K562 (cell line): ENCODE measurements at regions not wholly inside any gene's neighbourhood (a gene's known extent, or its start where the extent isn't known, plus 50 kb on each side); places are given as distances from the start of the nearest gene placed in this dataset.

ENCODE experiments used
- ATAC-seq: fragments of 200-7000 bp; cut with Tn5 transposase; 3 replicates; pipeline ENCODE4 v1.9.1; 2020; ENCODE audit warnings: moderate library complexity
- BruUV-seq: library from RNA; stranded (reverse); fragments of 400-500 nt; replicated peaks from 2 replicates; lab custom pipeline; 2021; lab: Mats Ljungman, UMichigan
- CTCF ChIA-PET: fragments of 300-600 bp; formaldehyde crosslinking; extraction: SDS; loops from one replicate; lab custom pipeline; 2021; ENCODE audit warnings: low intra/inter-chr PET ratio; lab: Yijun Ruan, JAX
- POLR2A ChIA-PET: fragments of 300-600, 350-650 bp; sonication (Branson Sonifier 250); formaldehyde crosslinking; extraction: SDS; loops from one replicate; lab custom pipeline; 2021; ENCODE audit warnings: antibody characterized with exemption, inconsistent platforms; lab: Yijun Ruan, JAX
- DNase-seq, 4 experiments: peaks; one replicate each; pipeline versions ENCODE4 v3.0.0 to v3.0.0-alpha.2; 2011 to 2018; ENCODE audit warnings: low spot score in 3 of 4, mixed read lengths in 3 of 4; ENCODE audit errors: extremely low read depth in 1 of 4
- FAIRE-seq: peaks from 2 replicates; lab custom pipeline; 2011; peaks lifted over from hg19 to GRCh38; lab: Jason Lieb, UNC
- H2AFZ ChIP-seq: 2 replicates; pipeline ENCODE4 v1.6.0; 2011; ENCODE audit warnings: low read depth, low read length, control low read depth, inconsistent platforms
- H3K27ac ChIP-seq: fragments of 200-600 bp; 3 replicates; pipeline ENCODE4 v1.8.0; 2011; ENCODE audit warnings: low read depth, mild to moderate bottlenecking, control low read depth, inconsistent platforms, low read length, moderate library complexity, mixed read lengths; ENCODE audit errors: extremely low read depth
- H3K27me3 ChIP-seq, 2 experiments: fragments of 300-600 bp in 1 of 2; 2 replicates in 1 of 2; 3 replicates in 1 of 2; pipeline versions ENCODE4 v1.6.0 to v1.8.0; 2011; ENCODE audit warnings: inconsistent platforms in 2 of 2, low read length in 2 of 2, mild to moderate bottlenecking in 1 of 2, mixed read lengths in 1 of 2, moderate library complexity in 1 of 2; ENCODE audit not compliant: control insufficient read depth in 2 of 2, insufficient read depth in 2 of 2
- H3K36me3 ChIP-seq: fragments of 300-600 bp; 3 replicates; pipeline ENCODE4 v1.8.0; 2011; ENCODE audit warnings: mild to moderate bottlenecking, low read length, inconsistent platforms; ENCODE audit not compliant: control insufficient read depth, insufficient read depth
- H3K4me1 ChIP-seq, 2 experiments: fragments of 200-600 bp in 1 of 2; replicated peaks in 1 of 2; 2 replicates in 1 of 2; 3 replicates in 1 of 2; pipeline versions ENCODE4 v1.5.1 to v1.8.0; 2011; ENCODE audit warnings: inconsistent platforms in 2 of 2, low read length in 2 of 2, mild to moderate bottlenecking in 1 of 2, mixed read lengths in 1 of 2, moderate library complexity in 1 of 2; ENCODE audit not compliant: control insufficient read depth in 2 of 2, insufficient read depth in 2 of 2
- H3K4me2 ChIP-seq: 2 replicates; pipeline ENCODE4 v1.6.1; 2011; ENCODE audit warnings: low read length, control low read depth, inconsistent platforms, mixed read lengths; ENCODE audit not compliant: insufficient read depth
- H3K4me3 ChIP-seq: fragments of 200-600 bp; sonication (generic), shearing (Covaris generic); 2 replicates; pipeline ENCODE4 v1.5.1; 2016; ENCODE audit warnings: control low read depth, inconsistent platforms
- H3K79me2 ChIP-seq: fragments of 200-600 bp; 3 replicates; pipeline ENCODE4 v1.8.0; 2011; ENCODE audit warnings: low read length, inconsistent platforms; ENCODE audit not compliant: control insufficient read depth, insufficient read depth
- H3K9ac ChIP-seq, 2 experiments: 2 replicates each; pipeline versions ENCODE4 v1.6.0 to v1.6.1; 2011; ENCODE audit warnings: low read depth in 2 of 2, low read length in 2 of 2, control low read depth in 1 of 2, inconsistent platforms in 1 of 2, mild to moderate bottlenecking in 1 of 2, mixed read lengths in 1 of 2; ENCODE audit not compliant: insufficient read depth in 1 of 2
- H3K9me1 ChIP-seq: one replicate; pipeline ENCODE4 v1.6.0; 2011; ENCODE audit warnings: inconsistent platforms, mild to moderate bottlenecking, low read length, moderate library complexity; ENCODE audit not compliant: control insufficient read depth, insufficient read depth
- H3K9me3 ChIP-seq: replicated peaks from 2 replicates; pipeline ENCODE4 v1.5.1; 2011; ENCODE audit warnings: low read depth, low read length, inconsistent platforms; ENCODE audit not compliant: control insufficient read depth, insufficient read depth
- H4K20me1 ChIP-seq: replicated peaks from 2 replicates; pipeline ENCODE4 v1.6.1; 2011; ENCODE audit warnings: low read length, inconsistent platforms, mixed read lengths; ENCODE audit not compliant: control insufficient read depth, insufficient read depth
- MCM7 ChIP-seq, 2 experiments: fragments of 450-650 bp; IDR thresholded peaks; 2 replicates each; pipeline ENCODE4 v1.6.1; 2016 to 2018
- NEUROD1 ChIP-seq: fragments of 150-350 bp; IDR thresholded peaks from 2 replicates; pipeline ENCODE4 v1.6.1; 2014; ENCODE audit warnings: borderline replicate concordance, low read length, low read depth; ENCODE audit not compliant: partially characterized antibody
- NR0B1 ChIP-seq: fragments of 450-650 bp; IDR thresholded peaks from one replicate; pipeline ENCODE4 v1.6.1; 2018; ENCODE audit warnings: mild to moderate bottlenecking, moderate library complexity; ENCODE audit not compliant: partially characterized antibody
- ZNF707 ChIP-seq: fragments of 250-450 bp; sonication (Bioruptor Pico); conservative IDR thresholded peaks from 2 replicates; pipeline ENCODE4 v1.8.0; 2022; ENCODE audit warnings: inconsistent platforms, mild to moderate bottlenecking, moderate library complexity
- WGBS: fragments of 100-300 bp; shearing (Covaris generic); methylation state at CpG from one replicate; pipeline ENCODE4 v1.1.6; 2016; ENCODE audit warnings: low coverage, mixed read lengths; ENCODE audit not compliant: insufficient coverage; ENCODE audit errors: missing lambda C conversion rate; 5-methylcytosine and 5-hydroxymethylcytosine counted together
- in situ Hi-C: fragments of 300-500 bp; cut with MboI; formaldehyde crosslinking; loops from 4 replicates; pipeline ENCODE4 v1.15.0; 2018; ENCODE audit warnings: inconsistent platforms, mixed read lengths
- intact Hi-C: fragments of 100-400 bp; cut with micrococcal nuclease; formaldehyde crosslinking; loops from 2 replicates; pipeline ENCODE4 v1.14.2; 2022

DNA sequence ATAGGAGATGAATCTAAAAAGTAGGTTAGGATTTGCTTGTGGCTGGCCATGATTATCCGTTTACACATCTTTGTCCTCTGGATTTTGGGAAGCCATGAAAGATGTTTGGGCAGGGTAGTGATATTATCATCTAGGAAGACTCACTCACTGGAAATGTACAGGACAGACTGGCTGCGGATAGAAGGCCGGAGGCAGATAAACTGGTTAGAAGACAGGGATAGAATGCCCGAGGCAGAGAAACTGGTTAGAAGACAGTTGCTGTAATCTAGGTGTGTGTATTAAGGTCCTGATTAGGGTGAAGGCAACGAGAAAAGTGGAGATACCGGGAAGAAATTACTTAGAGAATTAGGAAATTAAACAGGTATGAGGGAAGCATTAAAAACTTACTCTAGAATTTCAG, 68.8 kb downstream of the SPRY1 start:
- H3K9ac ChIP-seq: no peak overlapping the region
- no TSS peak for BruUV-seq
- H2AFZ ChIP-seq: no peak overlapping the region
- WGBS: 1% methylated on average over 5 of the region's 6 CpGs
- H3K9me3 ChIP-seq: no peaks in the 10 kb centered on the region
- H3K4me1 ChIP-seq: no peaks in the 10 kb centered on the region
- DNase-seq (no peak), FAIRE-seq (no peak)
- peaks cover 8% of the 10 kb centered on the region in 2 experiments; a peak in 3 of 5 replicates for H3K27me3 ChIP-seq
- H3K36me3 ChIP-seq: no peaks in the 10 kb centered on the region
- intact Hi-C loops: no loop called here
- no peaks in the 10 kb centered on the region for H3K79me2 ChIP-seq
- TF ChIP-seq NEUROD1: no peak
- no peak for TF ChIP-seq ZNF707 (CRISPR knock-in tag)
- TF ChIP-seq MCM7 (IDR thresholded peaks at IDR 0.05): no peak
- TF ChIP-seq NR0B1: no peak
- TF ChIP-seq, all 486 proteins: peak for 0
- Histone ChIP-seq H3K27ac (no peak overlapping the region), H3K4me2 (no peak overlapping the region), H3K9me1 (no peaks in the 10 kb centered on the region), H4K20me1 (no peaks in the 10 kb centered on the region), H3K4me3 (no peak overlapping the region)
- in situ Hi-C loops: no loop called here
- ChIA-PET POLR2A (no interaction called here), CTCF (no interaction called here)
- no peak for ATAC-seq
